ENCODE measurements at regions not wholly inside any gene's neighbourhood (a gene's known extent, or its start where the extent isn't known, plus 50 kb on each side); places are given as distances from the start of the nearest gene placed in this dataset.

DNA sequence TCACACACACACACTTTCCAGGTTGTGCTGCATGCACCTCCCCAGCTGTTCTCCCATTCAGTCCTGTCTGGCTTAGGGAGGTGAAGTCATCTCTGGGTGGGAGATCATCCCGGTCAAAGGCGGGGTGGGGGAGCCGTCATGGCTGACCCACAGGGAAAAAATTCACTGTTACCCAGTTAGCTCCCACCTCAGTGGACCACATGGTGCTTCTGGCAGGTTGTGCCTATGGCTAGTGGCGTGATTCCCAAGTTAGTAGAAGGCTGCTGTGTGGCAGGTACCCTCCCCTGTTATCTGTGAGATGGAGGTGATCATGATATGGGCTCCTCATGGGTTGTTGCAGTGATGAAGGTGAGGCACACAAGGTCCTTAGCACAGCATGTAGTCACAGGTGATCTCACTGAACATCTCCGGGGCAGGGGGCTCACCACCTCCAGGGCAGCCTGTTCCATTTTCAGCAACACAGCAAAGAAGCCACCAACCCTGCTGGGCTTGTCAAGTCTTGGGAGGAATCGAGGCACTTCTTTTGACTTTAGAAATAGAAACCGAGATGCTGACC, 154.9 kb upstream of the CCND2 start:
- TF ChIP-seq CTCF (IDR thresholded peaks at IDR 0.05; ENCODE audit: low read depth, low read length) = no peak

DNA sequence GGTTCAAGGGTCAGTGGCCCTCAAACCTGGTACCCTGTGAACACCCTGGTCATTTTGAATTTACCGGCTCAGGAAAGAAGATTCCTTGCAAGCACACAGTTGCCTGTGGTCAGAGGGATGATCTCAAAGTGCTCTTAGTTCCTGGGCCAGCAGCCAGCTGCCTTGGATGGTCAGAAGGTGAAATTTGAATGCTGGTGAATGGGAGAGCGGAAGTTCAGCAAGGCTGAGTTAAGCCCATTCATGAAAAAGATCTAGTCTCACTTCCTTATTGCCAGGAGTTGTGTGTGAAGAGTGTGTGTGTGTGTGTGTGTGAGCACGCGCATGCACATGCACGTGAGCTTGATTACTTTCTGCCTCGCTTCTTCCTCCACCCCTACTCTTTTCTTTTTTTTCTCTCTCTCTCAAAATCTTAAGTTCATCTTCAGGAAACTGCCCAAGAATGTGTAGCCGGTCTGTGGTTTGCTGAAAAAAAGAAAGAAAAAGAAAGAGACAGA, 155.5 kb upstream of the CCND2 start:
- Histone ChIP-seq H3K27me3 (ENCODE audit: control insufficient read depth, insufficient read depth, low read length) (peaks cover 4% of the 10 kb centered on the region), H3K9me3 (ENCODE audit: control insufficient read depth, insufficient read depth, low read length) (no peaks in the 10 kb centered on the region), H3K4me3 (ENCODE audit: low read depth, low read length) (no peak overlapping the region), H3K27ac (ENCODE audit: low read depth, low read length) (no peak overlapping the region)
- POLR2A ChIA-PET = no interaction called here
- CTCF ChIA-PET = interaction anchor here (0.6 to 3.1 kb wide), 5 partner anchors 11 to 232 kb away, joined by 3 to 25 read pairs (median 4); no protein-coding TSS in a partner anchor
- no peak for TF ChIP-seq CTCF (IDR thresholded peaks at IDR 0.05; ENCODE audit: low read depth, low read length)
- DNase-seq (ENCODE audit: low read depth, low spot score) = peak; percentile 27

More for the DNA sequence above, 154.9 kb upstream of the CCND2 start:
- H3K4me3 ChIP-seq (ENCODE audit: low read depth, low read length) = no peak overlapping the region
- no peak for DNase-seq (ENCODE audit: low read depth, low spot score)
- H3K9me3 ChIP-seq (ENCODE audit: control insufficient read depth, insufficient read depth, low read length) = no peaks in the 10 kb centered on the region
- H3K27ac ChIP-seq (ENCODE audit: low read depth, low read length) = peak overlapping the region; percentile 31
- ChIA-PET POLR2A (no interaction called here), CTCF (interaction anchor here (0.6 to 2.9 kb wide), 2 partner anchors 158 to 233 kb away, joined by 3 to 14 read pairs; no protein-coding TSS in a partner anchor)
- peaks cover 2% of the 10 kb centered on the region for H3K27me3 ChIP-seq (ENCODE audit: control insufficient read depth, insufficient read depth, low read length)

- no peak for DNase-seq (ENCODE audit: low read depth, low spot score)
- H3K27ac ChIP-seq (ENCODE audit: low read depth, low read length) = no peak overlapping the region
- peaks cover 2% of the 10 kb centered on the region for H3K27me3 ChIP-seq (ENCODE audit: control insufficient read depth, insufficient read depth, low read length)
- no peak overlapping the region for H3K4me3 ChIP-seq (ENCODE audit: low read depth, low read length)
- TF ChIP-seq CTCF (IDR thresholded peaks at IDR 0.05; ENCODE audit: low read depth, low read length) = no peak
- ChIA-PET POLR2A (no interaction called here), CTCF (interaction anchor here (0.6 to 3.1 kb wide), 4 partner anchors 10 to 184 kb away, joined by 3 to 25 read pairs (median 9); no protein-coding TSS in a partner anchor)
- H3K9me3 ChIP-seq (ENCODE audit: control insufficient read depth, insufficient read depth, low read length) = no peaks in the 10 kb centered on the region
Observed at GRCh38 chr12:4117386-4118016, 156.1 kb upstream of the CCND2 start.

DNA sequence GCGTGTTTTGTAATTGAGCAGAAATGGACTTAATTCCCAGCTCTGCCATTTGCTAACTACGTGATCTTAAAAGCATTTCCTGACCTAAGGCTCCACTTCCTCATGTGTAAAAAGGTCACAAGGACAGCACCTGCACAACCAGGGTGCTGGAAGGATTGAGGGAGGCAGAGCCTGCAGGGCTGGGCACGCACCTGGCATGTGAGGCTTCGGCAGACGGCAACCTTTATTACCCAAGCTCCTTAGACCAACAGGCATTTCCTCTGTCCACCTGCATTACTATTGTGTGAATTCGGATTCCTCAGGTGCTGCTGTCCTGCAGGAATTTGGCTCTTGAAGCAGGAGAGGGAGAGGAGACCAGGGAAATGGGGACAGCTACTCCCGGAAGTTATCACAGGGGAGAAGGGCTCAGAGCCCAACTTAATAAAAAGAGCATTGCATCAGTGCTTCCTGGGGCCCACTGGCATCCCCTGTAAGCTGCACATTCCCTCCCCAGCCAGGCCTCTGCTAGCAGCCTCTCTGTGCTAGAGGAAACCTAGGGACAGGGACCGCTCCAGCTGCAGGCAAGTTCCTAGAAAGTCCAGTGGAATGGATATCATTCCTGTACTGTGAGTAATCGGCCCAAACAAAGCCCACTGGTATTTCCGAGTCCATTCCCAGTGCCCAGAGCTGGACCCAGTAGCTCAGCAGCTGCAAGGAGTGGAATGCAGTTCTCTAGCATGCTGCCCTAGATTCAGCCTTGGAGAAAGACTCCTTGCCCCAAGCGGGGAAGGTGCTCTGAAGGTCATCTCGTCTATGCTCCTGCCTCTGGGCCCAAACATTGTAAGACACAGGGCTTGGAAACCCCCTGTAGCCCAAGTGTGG, 157.1 kb upstream of the CCND2 start:
- no peaks in the 10 kb centered on the region for H3K9me3 ChIP-seq (ENCODE audit: control insufficient read depth, insufficient read depth, low read length)
- no peak overlapping the region for H3K4me3 ChIP-seq (ENCODE audit: low read depth, low read length)
- peak; percentile 61 for DNase-seq (ENCODE audit: low read depth, low spot score)
- no peak overlapping the region for H3K27ac ChIP-seq (ENCODE audit: low read depth, low read length)
- H3K27me3 ChIP-seq (ENCODE audit: control insufficient read depth, insufficient read depth, low read length) = peaks cover 2% of the 10 kb centered on the region
- TF ChIP-seq CTCF (IDR thresholded peaks at IDR 0.05; ENCODE audit: low read depth, low read length) = no peak
- ChIA-PET POLR2A (interaction anchor here (0.6 kb wide), 1 partner anchor 48 kb away, joined by 6 read pairs; no protein-coding TSS in a partner anchor), CTCF (interaction anchor here (1.4 to 3.1 kb wide), 3 partner anchors 9 to 160 kb away, joined by 3 to 25 read pairs (median 14); no protein-coding TSS in a partner anchor)

Measured in AG04450 (cell line).